Liver (tissue), 8 donors: ENCODE measurements at regions not wholly inside any gene's neighbourhood (a gene's known extent, or its start where the extent isn't known, plus 50 kb on each side); places are given as distances from the start of the nearest gene placed in this dataset.
"Not testable (repeated sequence)": the region's sequence is repeated elsewhere in the genome, so short reads cannot be mapped to it uniquely, and the experiment has no call there.

Experiments
- DNase-seq: peaks from one replicate; pipeline ENCODE4 v3.0.0-alpha.2; 2017; ENCODE audit warnings: low spot score
- H3K27ac ChIP-seq, 2 donors: one replicate each; pipeline ENCODE4 v1.7.0; 2013; ENCODE audit warnings: inconsistent platforms in 2 of 2, low read length in 2 of 2, control low read depth in 1 of 2, low read depth in 1 of 2, mild to moderate bottlenecking in 1 of 2
- H3K27me3 ChIP-seq, 4 donors: one replicate each; pipeline versions ENCODE4 v1.6.1 to v1.7.0; 2013; ENCODE audit warnings: low read length in 3 of 4, inconsistent platforms in 1 of 4, mild to moderate bottlenecking in 1 of 4, moderate library complexity in 1 of 4; ENCODE audit not compliant: control insufficient read depth in 4 of 4, insufficient read depth in 4 of 4
- H3K36me3 ChIP-seq, 4 donors: one replicate each; pipeline versions ENCODE4 v1.6.1 to v1.7.0; 2013; ENCODE audit warnings: low read length in 3 of 4, mild to moderate bottlenecking in 3 of 4, low read depth in 1 of 4, moderate library complexity in 1 of 4; ENCODE audit not compliant: control insufficient read depth in 4 of 4, insufficient read depth in 3 of 4
- H3K4me1 ChIP-seq, 4 donors: one replicate each; pipeline versions ENCODE4 v1.6.1 to v1.7.0; 2013; ENCODE audit warnings: low read length in 3 of 4, mild to moderate bottlenecking in 3 of 4, moderate library complexity in 1 of 4; ENCODE audit not compliant: control insufficient read depth in 4 of 4, insufficient read depth in 4 of 4
- H3K4me3 ChIP-seq, 3 donors: one replicate each; pipeline versions ENCODE4 v1.6.1 to v1.7.0; 2013; ENCODE audit warnings: low read length in 3 of 3, control low read depth in 1 of 3, low read depth in 1 of 3, mild to moderate bottlenecking in 1 of 3
- H3K9ac ChIP-seq, 2 donors: one replicate each; pipeline ENCODE4 v1.7.0; 2013; ENCODE audit warnings: low read length in 2 of 2, mild to moderate bottlenecking in 2 of 2, moderate library complexity in 2 of 2, control low read depth in 1 of 2, low read depth in 1 of 2
- H3K9me3 ChIP-seq, 4 donors: one replicate each; pipeline versions ENCODE4 v1.6.1 to v1.7.0; 2013; ENCODE audit warnings: low read length in 3 of 4; ENCODE audit not compliant: control insufficient read depth in 4 of 4
- ATF3 ChIP-seq: IDR thresholded peaks from 2 replicates; pipeline ENCODE4 v1.6.1; 2016; ENCODE audit warnings: antibody characterized with exemption
- EGR1 ChIP-seq, 2 donors: IDR thresholded peaks; 2 replicates each; pipeline ENCODE4 v1.6.1; 2016 to 2018; ENCODE audit warnings: antibody characterized with exemption in 2 of 2, low read depth in 2 of 2
- FOXA1 ChIP-seq: IDR thresholded peaks from 2 replicates; pipeline ENCODE4 v1.6.1; 2016; ENCODE audit warnings: antibody characterized with exemption
- FOXA2 ChIP-seq: IDR thresholded peaks from 2 replicates; pipeline ENCODE4 v1.6.1; 2016; ENCODE audit warnings: antibody characterized with exemption
- GABPA ChIP-seq, 2 donors: IDR thresholded peaks in 1 of 2; conservative IDR thresholded peaks in 1 of 2; 2 replicates each; pipeline ENCODE4 v1.6.1; 2016; ENCODE audit warnings: antibody characterized with exemption in 2 of 2, mild to moderate bottlenecking in 1 of 2, moderate library complexity in 1 of 2
- HNF4A ChIP-seq, 2 donors: conservative IDR thresholded peaks; 2 replicates each; pipeline ENCODE4 v1.6.1; 2016; ENCODE audit warnings: antibody characterized with exemption in 2 of 2, mild to moderate bottlenecking in 2 of 2
- HNF4G ChIP-seq: IDR thresholded peaks from 2 replicates; pipeline ENCODE4 v1.6.1; 2016; ENCODE audit warnings: antibody characterized with exemption
- JUND ChIP-seq, 2 donors: IDR thresholded peaks; 2 replicates each; pipeline ENCODE4 v1.6.1; 2016; ENCODE audit warnings: antibody characterized with exemption in 2 of 2
- MAX ChIP-seq: IDR thresholded peaks from 2 replicates; pipeline ENCODE4 v1.6.1; 2016; ENCODE audit warnings: antibody characterized with exemption
- NR2F2 ChIP-seq: IDR thresholded peaks from 2 replicates; pipeline ENCODE4 v1.6.1; 2016; ENCODE audit warnings: antibody characterized with exemption
- RAD21 ChIP-seq, 2 donors: IDR thresholded peaks; 2 replicates each; pipeline ENCODE4 v1.6.1; 2016; ENCODE audit warnings: antibody characterized with exemption in 2 of 2, mild to moderate bottlenecking in 2 of 2
- RXRA ChIP-seq, 2 donors: IDR thresholded peaks; 2 replicates each; pipeline ENCODE4 v1.6.1; 2017 to 2018; ENCODE audit warnings: antibody characterized with exemption in 2 of 2, mild to moderate bottlenecking in 1 of 2
- TAF1 ChIP-seq: conservative IDR thresholded peaks from 2 replicates; pipeline ENCODE4 v1.6.1; 2016; ENCODE audit warnings: antibody characterized with exemption, mild to moderate bottlenecking
- YY1 ChIP-seq: IDR thresholded peaks from 2 replicates; pipeline ENCODE4 v1.6.1; 2016; ENCODE audit warnings: antibody characterized with exemption, mild to moderate bottlenecking
- WGBS: extraction: QIAGEN DNeasy Blood & Tissue Kit; methylation state at CpG from one replicate; pipeline ENCODE4 v1.1.7; 2013; 5-methylcytosine and 5-hydroxymethylcytosine counted together
- TF ChIP-seq, protein P1 (sequence below): IDR thresholded peaks from 2 replicates; pipeline ENCODE4 v1.6.1; 2016; ENCODE audit warnings: antibody characterized with exemption
- TF ChIP-seq, protein P2 (sequence below): IDR thresholded peaks from 2 replicates; pipeline ENCODE4 v1.6.1; 2016; ENCODE audit warnings: antibody characterized with exemption, mild to moderate bottlenecking
- TF ChIP-seq, protein P3 (sequence below): fragments of 150-350 bp; IDR thresholded peaks from 2 replicates; pipeline ENCODE4 v1.5.1; 2017; ENCODE audit warnings: improper control_type of control experiment, low read depth, low read length; ENCODE audit not compliant: missing input control
- donor health status: healthy.
- donor health status: healthy.
- donor health status: healthy.
- donor health status: healthy.
- donor health status: healthy.

GRCh38 chr17:56727876-56728617 lies 105.7 kb downstream of the C17orf67 start:
- H3K4me3 ChIP-seq, result no peak overlapping the region
- no peaks in the 10 kb centered on the region for H3K9me3 ChIP-seq
- H3K27ac ChIP-seq, result no peak overlapping the region
- H3K4me1 ChIP-seq, result no peaks in the 10 kb centered on the region
- H3K36me3 ChIP-seq, result no peaks in the 10 kb centered on the region
- DNase-seq, result no peak
- TF ChIP-seq MAX (no peak), FOXA2 (no peak), GABPA (IDR thresholded peaks at IDR 0.05 in 1 of 2, conservative IDR thresholded peaks at IDR 0.05 in 1 of 2) (no peak), RXRA (IDR thresholded peaks at IDR 0.05) (no peak), HNF4G (no peak), ATF3 (no peak), JUND (IDR thresholded peaks at IDR 0.05) (no peak), FOXA1 (no peak), NR2F2 (no peak), RAD21 (IDR thresholded peaks at IDR 0.05) (no peak), HNF4A (conservative IDR thresholded peaks at IDR 0.05) (no peak), TAF1 (no peak), YY1 (no peak), EGR1 (IDR thresholded peaks at IDR 0.05; ENCODE audit: low read depth in 2 of 2) (no peak)
- TF ChIP-seq, protein P1, sequence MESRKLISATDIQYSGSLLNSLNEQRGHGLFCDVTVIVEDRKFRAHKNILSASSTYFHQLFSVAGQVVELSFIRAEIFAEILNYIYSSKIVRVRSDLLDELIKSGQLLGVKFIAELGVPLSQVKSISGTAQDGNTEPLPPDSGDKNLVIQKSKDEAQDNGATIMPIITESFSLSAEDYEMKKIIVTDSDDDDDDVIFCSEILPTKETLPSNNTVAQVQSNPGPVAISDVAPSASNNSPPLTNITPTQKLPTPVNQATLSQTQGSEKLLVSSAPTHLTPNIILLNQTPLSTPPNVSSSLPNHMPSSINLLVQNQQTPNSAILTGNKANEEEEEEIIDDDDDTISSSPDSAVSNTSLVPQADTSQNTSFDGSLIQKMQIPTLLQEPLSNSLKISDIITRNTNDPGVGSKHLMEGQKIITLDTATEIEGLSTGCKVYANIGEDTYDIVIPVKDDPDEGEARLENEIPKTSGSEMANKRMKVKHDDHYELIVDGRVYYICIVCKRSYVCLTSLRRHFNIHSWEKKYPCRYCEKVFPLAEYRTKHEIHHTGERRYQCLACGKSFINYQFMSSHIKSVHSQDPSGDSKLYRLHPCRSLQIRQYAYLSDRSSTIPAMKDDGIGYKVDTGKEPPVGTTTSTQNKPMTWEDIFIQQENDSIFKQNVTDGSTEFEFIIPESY, result no peak
- TF ChIP-seq, protein P2, sequence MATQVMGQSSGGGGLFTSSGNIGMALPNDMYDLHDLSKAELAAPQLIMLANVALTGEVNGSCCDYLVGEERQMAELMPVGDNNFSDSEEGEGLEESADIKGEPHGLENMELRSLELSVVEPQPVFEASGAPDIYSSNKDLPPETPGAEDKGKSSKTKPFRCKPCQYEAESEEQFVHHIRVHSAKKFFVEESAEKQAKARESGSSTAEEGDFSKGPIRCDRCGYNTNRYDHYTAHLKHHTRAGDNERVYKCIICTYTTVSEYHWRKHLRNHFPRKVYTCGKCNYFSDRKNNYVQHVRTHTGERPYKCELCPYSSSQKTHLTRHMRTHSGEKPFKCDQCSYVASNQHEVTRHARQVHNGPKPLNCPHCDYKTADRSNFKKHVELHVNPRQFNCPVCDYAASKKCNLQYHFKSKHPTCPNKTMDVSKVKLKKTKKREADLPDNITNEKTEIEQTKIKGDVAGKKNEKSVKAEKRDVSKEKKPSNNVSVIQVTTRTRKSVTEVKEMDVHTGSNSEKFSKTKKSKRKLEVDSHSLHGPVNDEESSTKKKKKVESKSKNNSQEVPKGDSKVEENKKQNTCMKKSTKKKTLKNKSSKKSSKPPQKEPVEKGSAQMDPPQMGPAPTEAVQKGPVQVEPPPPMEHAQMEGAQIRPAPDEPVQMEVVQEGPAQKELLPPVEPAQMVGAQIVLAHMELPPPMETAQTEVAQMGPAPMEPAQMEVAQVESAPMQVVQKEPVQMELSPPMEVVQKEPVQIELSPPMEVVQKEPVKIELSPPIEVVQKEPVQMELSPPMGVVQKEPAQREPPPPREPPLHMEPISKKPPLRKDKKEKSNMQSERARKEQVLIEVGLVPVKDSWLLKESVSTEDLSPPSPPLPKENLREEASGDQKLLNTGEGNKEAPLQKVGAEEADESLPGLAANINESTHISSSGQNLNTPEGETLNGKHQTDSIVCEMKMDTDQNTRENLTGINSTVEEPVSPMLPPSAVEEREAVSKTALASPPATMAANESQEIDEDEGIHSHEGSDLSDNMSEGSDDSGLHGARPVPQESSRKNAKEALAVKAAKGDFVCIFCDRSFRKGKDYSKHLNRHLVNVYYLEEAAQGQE, result no peak
- TF ChIP-seq, protein P3, sequence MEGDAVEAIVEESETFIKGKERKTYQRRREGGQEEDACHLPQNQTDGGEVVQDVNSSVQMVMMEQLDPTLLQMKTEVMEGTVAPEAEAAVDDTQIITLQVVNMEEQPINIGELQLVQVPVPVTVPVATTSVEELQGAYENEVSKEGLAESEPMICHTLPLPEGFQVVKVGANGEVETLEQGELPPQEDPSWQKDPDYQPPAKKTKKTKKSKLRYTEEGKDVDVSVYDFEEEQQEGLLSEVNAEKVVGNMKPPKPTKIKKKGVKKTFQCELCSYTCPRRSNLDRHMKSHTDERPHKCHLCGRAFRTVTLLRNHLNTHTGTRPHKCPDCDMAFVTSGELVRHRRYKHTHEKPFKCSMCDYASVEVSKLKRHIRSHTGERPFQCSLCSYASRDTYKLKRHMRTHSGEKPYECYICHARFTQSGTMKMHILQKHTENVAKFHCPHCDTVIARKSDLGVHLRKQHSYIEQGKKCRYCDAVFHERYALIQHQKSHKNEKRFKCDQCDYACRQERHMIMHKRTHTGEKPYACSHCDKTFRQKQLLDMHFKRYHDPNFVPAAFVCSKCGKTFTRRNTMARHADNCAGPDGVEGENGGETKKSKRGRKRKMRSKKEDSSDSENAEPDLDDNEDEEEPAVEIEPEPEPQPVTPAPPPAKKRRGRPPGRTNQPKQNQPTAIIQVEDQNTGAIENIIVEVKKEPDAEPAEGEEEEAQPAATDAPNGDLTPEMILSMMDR, result no peak
- 76% methylated on average over 6 of the region's 6 CpGs for WGBS
- peaks cover 0 to 16% (median 0%) of the 10 kb centered on the region in 4 donors for H3K27me3 ChIP-seq
- no peak overlapping the region for H3K9ac ChIP-seq

DNA sequence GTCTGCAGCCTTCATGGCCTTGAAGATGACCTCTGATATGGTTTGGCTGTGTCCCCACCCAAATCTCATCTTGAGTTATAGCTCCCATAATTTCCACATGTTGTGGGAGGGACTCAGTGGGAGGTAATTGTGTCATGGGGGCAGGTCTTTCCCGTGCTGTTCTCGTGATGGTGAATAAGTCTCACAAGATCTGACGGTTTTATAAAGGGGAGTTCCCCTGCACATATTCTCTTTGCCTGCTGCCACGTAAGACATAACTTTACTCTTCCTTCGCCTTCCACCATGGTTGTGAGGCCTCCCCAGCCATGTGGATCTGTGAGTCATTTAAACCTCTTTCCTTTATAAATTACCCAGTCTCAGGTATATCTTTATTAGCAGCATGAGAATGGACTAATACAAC lies 102.6 kb downstream of the C17orf67 start:
- H3K4me1 ChIP-seq, H3K9ac ChIP-seq, DNase-seq, H3K4me3 ChIP-seq, H3K36me3 ChIP-seq, H3K27ac ChIP-seq, H3K9me3 ChIP-seq: not testable (repeated sequence)
- WGBS, result 88% methylated on average over 5 of the region's 5 CpGs
- peaks cover 0 to 16% (median 0%) of the 10 kb centered on the region in 4 donors for H3K27me3 ChIP-seq
